Adrenal gland (tissue), 9 donors: ENCODE measurements at regions not wholly inside any gene's neighbourhood (a gene's known extent, or its start where the extent isn't known, plus 50 kb on each side); places are given as distances from the start of the nearest gene placed in this dataset.

Source experiments
- DNase-seq, 7 donors: peaks; one replicate each; pipeline ENCODE4 v3.0.0-alpha.2; 2019 to 2020
- H3K27ac ChIP-seq, 5 donors: fragments of 200-600 bp; sonication (generic) in 4 of 5; 1 replicate in 3 of 5; 2 replicates in 2 of 5; pipeline versions ENCODE4 v1.5.1 to v1.8.0; 2016 to 2020; ENCODE audit warnings: mild to moderate bottlenecking in 1 of 5
- H3K27me3 ChIP-seq: fragments of 200-600 bp; 2 replicates; pipeline ENCODE4 v1.8.0; 2021
- H3K36me3 ChIP-seq, 2 donors: fragments of 200-600 bp; replicated peaks in 1 of 2; 1 replicate in 1 of 2; 2 replicates in 1 of 2; pipeline versions ENCODE4 v1.5.1 to v1.8.0; 2018 to 2022
- H3K4me1 ChIP-seq, 2 donors: fragments of 200-600 bp; replicated peaks in 1 of 2; 1 replicate in 1 of 2; 2 replicates in 1 of 2; pipeline versions ENCODE4 v1.5.1 to v1.8.0; 2018 to 2021
- H3K4me3 ChIP-seq, 4 donors: fragments of 200-600 bp; sonication (generic) in 3 of 4; one replicate each; pipeline ENCODE4 v1.5.1; 2016 to 2018
- H3K9me3 ChIP-seq, 3 donors: fragments of 200-600 bp; sonication (generic) in 1 of 3; replicated peaks in 1 of 3; 1 replicate in 2 of 3; 2 replicates in 1 of 3; pipeline versions ENCODE4 v1.5.1 to v1.8.0; 2016 to 2021
- CTCF ChIP-seq, 6 experiments: fragments of 450-650 bp in 4 of 6; fragments of 200-600 bp in 2 of 6; sonication (generic) in 1 of 6; IDR thresholded peaks; 1 replicate in 5 of 6; 2 replicates in 1 of 6; pipeline versions ENCODE4 v1.5.1 to v1.8.0; 2016 to 2021; ENCODE audit warnings: antibody characterized with exemption in 6 of 6, mild to moderate bottlenecking in 2 of 6, moderate library complexity in 1 of 6
- POLR2A ChIP-seq, 2 donors: fragments of 450-650 bp; IDR thresholded peaks; one replicate each; pipeline ENCODE4 v1.6.1; 2017; ENCODE audit warnings: antibody characterized with exemption in 2 of 2, mild to moderate bottlenecking in 2 of 2, moderate library complexity in 1 of 2
- WGBS, 4 donors: extraction: QIAGEN DNeasy Blood & Tissue Kit in 2 of 4; methylation state at CpG; one replicate each; pipeline versions ENCODE4 v1.1.5 to v1.1.7; 2013 to 2017; 5-methylcytosine and 5-hydroxymethylcytosine counted together
- intact Hi-C, 2 donors: fragments of 100-400 bp; cut with DNase I; formaldehyde crosslinking; loops; one replicate each; pipeline versions ENCODE4 v1.14.1 to v1.15.0; 2022 to 2023
- donor health status: healthy with polysubstance abuse.
- donor health status: Bipolar disorder and iron deficiency.
- donor health status: DM: yes; HTN: yes; CAD: no.
- donor health status: DM: no; HTN: no; CAD: no.
- donor health status: DM: no; HTN: no; CAD: no.

- intact Hi-C loops: no loop called here
- 40 to 75% (median 56%) methylated on average over 1 to 4 of the region's 4 CpGs for WGBS, 4 donors
- no peaks in the 10 kb centered on the region for H3K4me1 ChIP-seq
- H3K9me3 ChIP-seq: no peaks in the 10 kb centered on the region
- no peaks in the 10 kb centered on the region for H3K36me3 ChIP-seq
- no peak overlapping the region for H3K27ac ChIP-seq
- DNase-seq: no peak
- H3K4me3 ChIP-seq: no peak overlapping the region
- peaks cover 10% of the 10 kb centered on the region for H3K27me3 ChIP-seq
- TF ChIP-seq CTCF (IDR thresholded peaks at IDR 0.05) (no peak), POLR2A (IDR thresholded peaks at IDR 0.05) (no peak)
Measured at GRCh38 chr10:123603130-123603529, 63.0 kb upstream of the GPR26 start.

- no peak for TF ChIP-seq CTCF (IDR thresholded peaks at IDR 0.05)
- TF ChIP-seq POLR2A (IDR thresholded peaks at IDR 0.05): no peak
- no peak for DNase-seq
- no peaks in the 10 kb centered on the region for H3K4me1 ChIP-seq
- intact Hi-C loops: no loop called here
- 62 to 74% (median 65%) methylated on average over 4 to 6 of the region's 6 CpGs for WGBS, 4 donors
- no peaks in the 10 kb centered on the region for H3K36me3 ChIP-seq
- no peak overlapping the region for H3K27ac ChIP-seq
- peaks cover 10% of the 10 kb centered on the region for H3K27me3 ChIP-seq
- H3K9me3 ChIP-seq: no peaks in the 10 kb centered on the region
- H3K4me3 ChIP-seq: no peak overlapping the region
Measured at GRCh38 chr10:123604506-123604905, 61.6 kb upstream of the GPR26 start.

- TF ChIP-seq CTCF (IDR thresholded peaks at IDR 0.05) (no peak), POLR2A (IDR thresholded peaks at IDR 0.05) (no peak)
Measured at GRCh38 chr10:123606006-123606405, 60.1 kb upstream of the GPR26 start.

GRCh38 chr10:123606955-123607354 lies 59.2 kb upstream of the GPR26 start:
- Histone ChIP-seq H3K4me3 (no peak overlapping the region), H3K4me1 (no peaks in the 10 kb centered on the region), H3K9me3 (no peaks in the 10 kb centered on the region), H3K36me3 (no peaks in the 10 kb centered on the region), H3K27ac (no peak overlapping the region), H3K27me3 (peaks cover 10% of the 10 kb centered on the region)
- DNase-seq: no peak
- intact Hi-C loops: no loop called here
- WGBS, 4 donors: 13 to 23% (median 19%) methylated on average over 3 of the region's 3 CpGs
- TF ChIP-seq CTCF (IDR thresholded peaks at IDR 0.05): no peak
- no peak for TF ChIP-seq POLR2A (IDR thresholded peaks at IDR 0.05)

More at GRCh38 chr10:123606006-123606405, 60.1 kb upstream of the GPR26 start:
- H3K36me3 ChIP-seq: no peaks in the 10 kb centered on the region
- peaks cover 10% of the 10 kb centered on the region for H3K27me3 ChIP-seq
- WGBS, 4 donors: 64 to 79% (median 73%) methylated on average over 8 to 9 of the region's 9 CpGs
- DNase-seq: no peak
- H3K9me3 ChIP-seq: no peaks in the 10 kb centered on the region
- no peak overlapping the region for H3K4me3 ChIP-seq
- H3K4me1 ChIP-seq: no peaks in the 10 kb centered on the region
- intact Hi-C loops: no loop called here
- no peak overlapping the region for H3K27ac ChIP-seq
